ENCODE measurements at regions not wholly inside any gene's neighbourhood (a gene's known extent, or its start where the extent isn't known, plus 50 kb on each side); places are given as distances from the start of the nearest gene placed in this dataset.
"Not testable (repeated sequence)": the region's sequence is repeated elsewhere in the genome, so short reads cannot be mapped to it uniquely, and the experiment has no call there.

DNA sequence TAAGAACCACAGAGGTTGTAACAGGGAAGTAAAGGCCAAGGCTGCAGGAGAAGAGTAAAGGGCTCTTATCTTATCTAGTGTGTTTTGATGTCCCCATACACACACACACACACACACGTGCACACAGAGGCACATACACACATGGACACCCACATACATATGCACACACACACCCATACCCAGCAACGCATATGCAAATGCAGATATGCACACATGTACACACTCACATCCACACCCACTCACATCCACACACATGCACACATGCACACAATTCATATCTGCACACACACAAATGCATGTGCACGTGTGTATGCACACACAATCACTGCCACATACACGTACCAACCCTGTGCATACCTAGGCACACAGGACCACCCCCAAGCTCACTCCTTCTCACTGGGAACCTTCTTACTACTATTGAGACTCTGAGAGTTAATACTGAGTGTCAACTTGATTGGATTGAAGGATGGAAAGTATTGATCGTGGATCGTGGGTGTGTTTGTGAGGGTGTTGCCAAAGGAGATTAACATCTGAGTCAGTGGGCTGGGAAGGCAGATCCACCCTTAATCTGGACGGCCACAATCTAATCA, 99.0 kb upstream of the AKAP13 start:
- intact Hi-C loops (cut with DNase I, micrococcal nuclease), result no loop called here
- no peak for DNase-seq
- ATAC-seq, result no peak
- TF ChIP-seq, protein P1, sequence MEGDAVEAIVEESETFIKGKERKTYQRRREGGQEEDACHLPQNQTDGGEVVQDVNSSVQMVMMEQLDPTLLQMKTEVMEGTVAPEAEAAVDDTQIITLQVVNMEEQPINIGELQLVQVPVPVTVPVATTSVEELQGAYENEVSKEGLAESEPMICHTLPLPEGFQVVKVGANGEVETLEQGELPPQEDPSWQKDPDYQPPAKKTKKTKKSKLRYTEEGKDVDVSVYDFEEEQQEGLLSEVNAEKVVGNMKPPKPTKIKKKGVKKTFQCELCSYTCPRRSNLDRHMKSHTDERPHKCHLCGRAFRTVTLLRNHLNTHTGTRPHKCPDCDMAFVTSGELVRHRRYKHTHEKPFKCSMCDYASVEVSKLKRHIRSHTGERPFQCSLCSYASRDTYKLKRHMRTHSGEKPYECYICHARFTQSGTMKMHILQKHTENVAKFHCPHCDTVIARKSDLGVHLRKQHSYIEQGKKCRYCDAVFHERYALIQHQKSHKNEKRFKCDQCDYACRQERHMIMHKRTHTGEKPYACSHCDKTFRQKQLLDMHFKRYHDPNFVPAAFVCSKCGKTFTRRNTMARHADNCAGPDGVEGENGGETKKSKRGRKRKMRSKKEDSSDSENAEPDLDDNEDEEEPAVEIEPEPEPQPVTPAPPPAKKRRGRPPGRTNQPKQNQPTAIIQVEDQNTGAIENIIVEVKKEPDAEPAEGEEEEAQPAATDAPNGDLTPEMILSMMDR (IDR thresholded peaks at IDR 0.05), result no peak
- Histone ChIP-seq H3K9me3 (no peaks in the 10 kb centered on the region), H3K36me3 (ENCODE audit: low read depth) (no peaks in the 10 kb centered on the region), H3K4me1 (ENCODE audit: low read depth) (no peaks in the 10 kb centered on the region), H3K4me3 (no peak overlapping the region)

DNA sequence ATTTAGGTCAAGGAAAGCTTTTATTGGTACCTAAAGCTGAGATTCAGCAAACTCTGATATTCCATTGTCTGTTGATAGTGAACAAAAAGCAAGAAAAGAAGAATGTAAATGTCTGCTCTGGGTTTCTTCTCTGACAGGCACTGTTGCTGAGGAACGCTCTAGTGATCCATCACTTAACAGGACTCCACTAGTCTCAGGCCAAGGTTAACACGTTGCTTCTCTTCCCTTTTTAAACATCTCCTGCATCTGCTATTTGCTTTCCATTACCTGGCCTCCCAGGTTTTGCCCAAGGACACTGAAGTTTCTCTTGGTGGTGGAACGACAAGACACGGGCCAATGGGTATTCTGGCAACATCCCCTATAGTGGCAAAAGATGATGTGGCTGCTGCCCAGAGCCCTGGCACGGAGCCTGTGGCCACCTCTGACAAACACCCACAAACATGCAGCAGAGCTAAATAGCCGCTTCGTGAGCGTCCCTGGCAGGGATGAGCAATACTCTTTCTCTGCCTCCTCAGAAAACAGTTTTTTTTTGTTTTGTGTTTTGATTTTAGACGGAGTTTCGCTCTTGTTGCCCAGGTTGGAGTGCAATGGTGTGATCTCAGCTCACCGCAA, 97.8 kb upstream of the AKAP13 start:
- Histone ChIP-seq H3K9me3 (no peaks in the 10 kb centered on the region), H3K4me3 (no peak overlapping the region), H3K4me1 (ENCODE audit: low read depth) (no peaks in the 10 kb centered on the region), H3K36me3 (ENCODE audit: low read depth) (no peaks in the 10 kb centered on the region)
- ATAC-seq, result no peak
- intact Hi-C loops (cut with DNase I, micrococcal nuclease), result no loop called here
- TF ChIP-seq, protein P1 (IDR thresholded peaks at IDR 0.05), result no peak
- no peak for DNase-seq

DNA sequence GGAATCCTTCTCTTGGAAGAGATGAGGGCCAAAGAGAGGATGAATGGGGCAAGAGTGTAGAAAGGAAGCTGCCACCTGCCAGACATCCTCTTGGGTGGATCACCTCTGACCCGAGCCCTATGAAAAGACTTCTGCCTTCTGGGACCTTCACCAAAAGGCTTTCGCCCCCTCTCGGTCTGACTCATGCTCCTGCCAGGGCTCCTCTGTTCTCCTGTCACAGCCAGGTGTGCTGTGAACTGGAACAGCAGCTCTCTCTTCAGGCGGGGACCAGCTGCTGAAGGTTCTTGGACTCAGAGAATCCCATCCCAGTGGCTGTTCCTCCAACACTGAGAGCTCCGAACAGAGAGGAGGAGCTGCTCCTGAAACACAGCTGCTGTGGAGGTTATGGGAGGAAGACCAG, 96.6 kb upstream of the AKAP13 start:
- ATAC-seq, result peak; percentile 29
- H3K9me3 ChIP-seq; intact Hi-C loops (cut with DNase I, micrococcal nuclease); H3K4me1 ChIP-seq (ENCODE audit: low read depth); H3K36me3 ChIP-seq (ENCODE audit: low read depth); H3K4me3 ChIP-seq; DNase-seq: not testable (repeated sequence)

DNA sequence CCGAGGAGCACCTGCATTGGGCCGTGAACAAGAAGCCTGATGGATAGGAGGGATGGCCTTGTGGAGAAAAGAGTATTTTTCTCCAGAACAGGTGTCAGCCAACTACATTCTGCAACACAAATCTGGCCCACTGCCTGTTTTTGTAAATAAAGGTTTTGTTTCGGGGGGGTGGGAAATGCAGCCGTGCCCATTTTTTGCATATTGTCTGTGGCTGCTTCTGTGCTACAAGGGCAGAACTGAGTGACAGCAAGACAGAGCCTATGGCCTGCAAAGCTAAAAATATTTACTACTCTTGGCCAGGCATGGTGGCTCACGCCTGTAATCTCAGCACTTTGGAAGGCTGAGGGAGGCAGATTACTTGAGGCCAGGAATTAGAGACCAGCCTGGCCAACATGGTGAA, 95.9 kb upstream of the AKAP13 start:
- peak; percentile 34 for ATAC-seq
- TF ChIP-seq, protein P1 (IDR thresholded peaks at IDR 0.05), result no peak
- DNase-seq, result no peak
- no peaks in the 10 kb centered on the region for H3K36me3 ChIP-seq (ENCODE audit: low read depth)
- intact Hi-C loops (cut with DNase I, micrococcal nuclease), result no loop called here
- H3K4me3 ChIP-seq, result no peak overlapping the region
- no peaks in the 10 kb centered on the region for H3K4me1 ChIP-seq (ENCODE audit: low read depth)
- no peaks in the 10 kb centered on the region for H3K9me3 ChIP-seq

DNA sequence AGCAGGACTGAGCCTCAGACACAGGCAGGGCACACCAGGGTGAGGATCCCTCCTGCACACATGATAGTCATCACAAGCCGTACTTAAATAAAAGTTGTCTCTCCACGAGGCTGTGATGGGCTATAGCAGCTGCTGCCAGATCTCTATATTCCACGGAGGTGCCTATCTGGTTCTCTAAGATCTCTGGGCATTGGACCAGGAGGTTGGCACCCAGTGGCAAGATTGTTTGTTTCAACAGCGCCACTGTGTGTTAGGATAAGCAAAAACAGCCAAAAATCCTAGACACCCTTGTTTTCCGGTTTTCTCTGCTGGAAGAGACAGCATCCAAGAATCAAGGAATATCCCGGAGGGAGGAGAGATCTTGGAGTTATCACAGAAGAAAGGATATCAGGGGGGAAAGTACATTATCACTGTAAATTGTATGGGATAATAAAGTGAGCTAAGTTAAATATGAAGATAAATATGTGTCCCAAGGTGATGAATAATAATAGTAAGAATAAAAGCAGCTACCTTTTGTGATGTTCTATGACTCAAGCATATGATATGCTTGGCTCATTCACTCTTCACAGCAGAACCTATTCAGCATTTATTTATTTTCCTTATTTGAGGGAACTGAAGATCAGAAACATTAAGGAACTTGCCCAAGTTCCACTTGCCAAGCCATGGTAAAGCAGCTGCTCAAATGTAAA, 90.6 kb upstream of the AKAP13 start:
- ATAC-seq (peak; percentile 81), DNase-seq (peak in 1 of 3 donors; percentile 65)
- Histone ChIP-seq H3K4me1 (ENCODE audit: low read depth) (no peaks in the 10 kb centered on the region), H3K4me3 (no peak overlapping the region), H3K36me3 (ENCODE audit: low read depth) (no peaks in the 10 kb centered on the region), H3K9me3 (no peaks in the 10 kb centered on the region)
- TF ChIP-seq, protein P1 (IDR thresholded peaks at IDR 0.05), result no peak
- intact Hi-C loops (cut with DNase I, micrococcal nuclease), result no loop called here

DNA sequence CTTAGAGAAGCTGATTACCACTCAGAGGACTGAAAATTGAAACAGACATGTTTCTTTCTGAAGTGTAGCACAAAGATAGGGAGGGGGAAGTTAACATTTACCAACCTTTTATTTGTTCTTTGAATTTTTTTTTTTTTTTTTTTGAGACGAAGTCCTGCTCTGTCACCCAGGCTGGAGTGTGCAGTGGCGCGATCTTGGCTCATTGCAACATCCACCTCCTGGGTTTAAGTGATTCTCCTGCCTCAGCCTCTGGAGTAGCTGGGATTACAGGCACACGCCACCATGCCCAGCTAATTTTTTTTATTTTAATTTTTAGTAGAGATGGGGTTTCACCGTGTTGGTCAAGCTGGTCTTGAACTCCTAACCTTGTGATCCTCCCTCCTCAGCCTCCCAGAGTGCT, 87.8 kb upstream of the AKAP13 start:
- ATAC-seq; DNase-seq; H3K9me3 ChIP-seq; intact Hi-C loops (cut with DNase I, micrococcal nuclease); H3K4me3 ChIP-seq; H3K36me3 ChIP-seq (ENCODE audit: low read depth); H3K4me1 ChIP-seq (ENCODE audit: low read depth): not testable (repeated sequence)
